GM23338 (cell line): ENCODE measurements at regions not wholly inside any gene's neighbourhood (a gene's known extent, or its start where the extent isn't known, plus 50 kb on each side); places are given as distances from the start of the nearest gene placed in this dataset.
"Not testable (repeated sequence)": the region's sequence is repeated elsewhere in the genome, so short reads cannot be mapped to it uniquely, and the experiment has no call there.

ENCODE experiments used
- ATAC-seq: fragments of 200-7000 bp; cut with Tn5 transposase; 3 replicates; pipeline ENCODE4 v1.9.1; 2020
- DNase-seq: peaks from one replicate; pipeline ENCODE4 v3.0.0-alpha.2; 2015; ENCODE audit warnings: low spot score
- H2AFZ ChIP-seq: fragments of 200-600 bp; sonication (generic); 2 replicates; pipeline ENCODE4 v1.8.0; 2016; ENCODE audit warnings: antibody characterized with exemption, mild to moderate bottlenecking, moderate library complexity
- H3F3A ChIP-seq: fragments of 200-600 bp; sonication (generic); replicated peaks from 2 replicates; pipeline ENCODE4 v1.8.0; 2017; ENCODE audit warnings: antibody characterized with exemption, mixed run types, low read depth
- H3K27ac ChIP-seq: fragments of 200-600 bp; sonication (generic); 2 replicates; pipeline ENCODE4 v1.6.1; 2016; ENCODE audit warnings: low read depth
- H3K27me3 ChIP-seq: fragments of 200-600 bp; sonication (generic); 2 replicates; pipeline ENCODE4 v1.8.0; 2016; ENCODE audit warnings: mild to moderate bottlenecking, mixed run types, moderate library complexity; ENCODE audit not compliant: insufficient read depth
- H3K36me3 ChIP-seq: fragments of 200-600 bp; sonication (generic); 2 replicates; pipeline ENCODE4 v1.8.0; 2016; ENCODE audit warnings: mild to moderate bottlenecking; ENCODE audit not compliant: insufficient read depth
- H3K4me1 ChIP-seq: fragments of 200-600 bp; sonication (generic); 2 replicates; pipeline ENCODE4 v1.8.0; 2016; ENCODE audit warnings: mild to moderate bottlenecking, moderate library complexity; ENCODE audit not compliant: insufficient read depth
- H3K4me2 ChIP-seq: fragments of 200-600 bp; sonication (generic); 2 replicates; pipeline ENCODE4 v1.7.1; 2017; ENCODE audit warnings: mixed run types
- H3K4me3 ChIP-seq: fragments of 200-600 bp; sonication (generic); 2 replicates; pipeline ENCODE4 v1.6.1; 2016; ENCODE audit warnings: mixed run types
- H3K79me2 ChIP-seq: fragments of 200-600 bp; sonication (generic); replicated peaks from 2 replicates; pipeline ENCODE4 v1.8.0; 2017; ENCODE audit warnings: mild to moderate bottlenecking; ENCODE audit not compliant: insufficient read depth
- H3K9me2 ChIP-seq: fragments of 200-600 bp; sonication (generic); 2 replicates; pipeline ENCODE4 v1.8.0; 2017; ENCODE audit not compliant: insufficient read depth
- H4K20me1 ChIP-seq: fragments of 200-600 bp; sonication (generic); replicated peaks from 2 replicates; pipeline ENCODE4 v1.8.0; 2017; ENCODE audit warnings: mild to moderate bottlenecking; ENCODE audit not compliant: insufficient read depth
- H3K27ac Mint-ChIP-seq: 2 replicates; pipeline ENCODE4 v1.8.0; 2020; ENCODE audit warnings: inconsistent platforms, mild to moderate bottlenecking, moderate library complexity, mixed read lengths
- H3K27me3 Mint-ChIP-seq: 3 replicates; pipeline ENCODE4 v1.8.0; 2022; ENCODE audit warnings: low read depth, mild to moderate bottlenecking, moderate library complexity, mixed read lengths, inconsistent platforms; ENCODE audit not compliant: insufficient read depth, poor library complexity
- H3K36me3 Mint-ChIP-seq: 3 replicates; pipeline ENCODE4 v1.8.0; 2021; ENCODE audit warnings: low read depth, mild to moderate bottlenecking, inconsistent platforms, moderate library complexity, mixed read lengths
- H3K4me1 Mint-ChIP-seq: 3 replicates; pipeline ENCODE4 v1.8.0; 2020; ENCODE audit warnings: mild to moderate bottlenecking, inconsistent platforms, mixed read lengths
- H3K4me3 Mint-ChIP-seq: 3 replicates; pipeline ENCODE4 v1.8.0; 2021; ENCODE audit warnings: moderate library complexity, mild to moderate bottlenecking, inconsistent platforms, mixed read lengths
- H3K9me3 Mint-ChIP-seq: 3 replicates; pipeline ENCODE4 v1.8.0; 2020; ENCODE audit warnings: moderate library complexity, mild to moderate bottlenecking, inconsistent platforms, mixed read lengths
- CREB1 ChIP-seq: fragments of 250-450 bp; sonication (Bioruptor Pico); IDR thresholded peaks from 2 replicates; pipeline ENCODE4 v1.5.0; 2020; ENCODE audit warnings: low read depth, mild to moderate bottlenecking, moderate library complexity
- CTCF ChIP-seq, 2 experiments: fragments of 200-600 bp in 1 of 2; sonication (generic) in 1 of 2; conservative IDR thresholded peaks; 2 replicates each; pipeline versions ENCODE4 v1.5.1 to v1.6.1; 2016 to 2017; ENCODE audit warnings: antibody characterized with exemption in 2 of 2, low read depth in 2 of 2, mild to moderate bottlenecking in 2 of 2, moderate library complexity in 1 of 2
- ETS1 ChIP-seq: IDR thresholded peaks from 2 replicates; pipeline ENCODE4 v1.6.1; 2016; ENCODE audit warnings: antibody characterized with exemption
- EZH2 ChIP-seq: fragments of 200-600 bp; sonication (generic); IDR thresholded peaks from one replicate; pipeline ENCODE4 v1.8.0; 2017; ENCODE audit warnings: antibody characterized with exemption, mild to moderate bottlenecking, low read depth; ENCODE audit not compliant: unreplicated experiment
- EZH2phosphoT487 ChIP-seq: fragments of 200-600 bp; sonication (generic); IDR thresholded peaks from one replicate; pipeline ENCODE4 v1.8.1; 2018; ENCODE audit warnings: antibody characterized with exemption; ENCODE audit not compliant: unreplicated experiment
- JUNB ChIP-seq: IDR thresholded peaks from one replicate; pipeline ENCODE4 v1.6.1; 2016; ENCODE audit warnings: antibody characterized with exemption; ENCODE audit not compliant: unreplicated experiment
- NANOG ChIP-seq: IDR thresholded peaks from 2 replicates; pipeline ENCODE4 v1.6.1; 2016; ENCODE audit warnings: antibody characterized with exemption, borderline replicate concordance
- POLR2AphosphoS5 ChIP-seq: IDR thresholded peaks from 2 replicates; pipeline ENCODE4 v1.6.1; 2016; ENCODE audit warnings: antibody characterized with exemption, low read depth
- REST ChIP-seq: IDR thresholded peaks from one replicate; pipeline ENCODE4 v1.6.1; 2018; ENCODE audit warnings: antibody characterized with exemption; ENCODE audit not compliant: unreplicated experiment
- ZNF114 ChIP-seq: fragments of 250-450 bp; sonication (Bioruptor Pico); IDR thresholded peaks from 2 replicates; pipeline ENCODE4 v1.5.0; 2020; ENCODE audit warnings: mild to moderate bottlenecking, moderate library complexity
- ZNF331 ChIP-seq: fragments of 250-450 bp; sonication (Bioruptor Pico); IDR thresholded peaks from 2 replicates; pipeline ENCODE4 v1.5.0; 2020; ENCODE audit warnings: low read depth, mild to moderate bottlenecking, moderate library complexity

GRCh38 chr2:61645911-61646310 lies 107.8 kb upstream of the XPO1 start:
- no peak for ATAC-seq
- H3K27ac ChIP-seq: no peak overlapping the region
- H3K36me3 ChIP-seq: no peaks in the 10 kb centered on the region

GRCh38 chr2:61643153-61643552 lies 105.0 kb upstream of the XPO1 start:
- H3K9me3 Mint-ChIP-seq, H2AFZ ChIP-seq, H3K9me2 ChIP-seq, H3K79me2 ChIP-seq, ATAC-seq, DNase-seq, H3K27me3 ChIP-seq, H3F3A ChIP-seq, H3K4me2 ChIP-seq, H4K20me1 ChIP-seq, H3K4me3 ChIP-seq, H3K27ac ChIP-seq, H3K4me3 Mint-ChIP-seq, H3K27ac Mint-ChIP-seq, H3K36me3 Mint-ChIP-seq, H3K27me3 Mint-ChIP-seq, H3K36me3 ChIP-seq: not testable (repeated sequence)
- peaks cover 17% of the 10 kb centered on the region for H3K4me1 Mint-ChIP-seq
- H3K4me1 ChIP-seq: peaks cover 17% of the 10 kb centered on the region

More at GRCh38 chr2:61645911-61646310, 107.8 kb upstream of the XPO1 start:
- H3K27me3 ChIP-seq: no peaks in the 10 kb centered on the region
- peaks cover 6% of the 10 kb centered on the region; the same call in 1 of the 3 replicates for H3K36me3 Mint-ChIP-seq
- H4K20me1 ChIP-seq: no peaks in the 10 kb centered on the region
- no peaks in the 10 kb centered on the region for H3F3A ChIP-seq
- H2AFZ ChIP-seq: no peak overlapping the region
- peaks cover 15% of the 10 kb centered on the region for H3K9me3 Mint-ChIP-seq
- H3K4me2 ChIP-seq: no peak overlapping the region
- no peak for DNase-seq
- H3K9me2 ChIP-seq: 0 out of 2 replicates have a peak, but pooled peaks cover 3% of the 10 kb centered on the region
- peaks cover 2% of the 10 kb centered on the region for H3K4me1 Mint-ChIP-seq
- peaks cover 1% of the 10 kb centered on the region; the same call in 1 of the 2 replicates for H3K4me1 ChIP-seq
- H3K27ac Mint-ChIP-seq: no peak overlapping the region
- H3K79me2 ChIP-seq: no peaks in the 10 kb centered on the region
- no peak for TF ChIP-seq ETS1
- TF ChIP-seq ZNF331 (CRISPR knock-in tag): no peak
- no peak for TF ChIP-seq EZH2
- no peak for TF ChIP-seq CTCF (conservative IDR thresholded peaks at IDR 0.05; ENCODE audit: low read depth in 2 of 2)
- TF ChIP-seq EZH2phosphoT487: no peak
- no peak for TF ChIP-seq JUNB
- TF ChIP-seq POLR2AphosphoS5: no peak
- no peak for TF ChIP-seq NANOG
- H3K27me3 Mint-ChIP-seq: no peaks in the 10 kb centered on the region
- H3K4me3 ChIP-seq: no peak overlapping the region
- no peak overlapping the region for H3K4me3 Mint-ChIP-seq

- Histone ChIP-seq H3F3A (no peaks in the 10 kb centered on the region), H2AFZ (no peak overlapping the region), H3K27me3 (no peaks in the 10 kb centered on the region), H3K4me1 (peaks cover 27% of the 10 kb centered on the region), H4K20me1 (no peaks in the 10 kb centered on the region), H3K79me2 (no peaks in the 10 kb centered on the region), H3K27ac (peak overlapping the region; percentile 28; the same call in 1 of the 2 replicates), H3K4me2 (0 out of 2 replicates have a peak overlapping the region, but pooled peaks have one; percentile 1), H3K9me2 (no peaks in the 10 kb centered on the region), H3K4me3 (no peak overlapping the region), H3K36me3 (no peaks in the 10 kb centered on the region)
- DNase-seq: peak; percentile 64
- Mint-ChIP-seq H3K4me3 (no peak overlapping the region), H3K4me1 (peaks cover 36% of the 10 kb centered on the region), H3K36me3 (no peaks in the 10 kb centered on the region), H3K27me3 (no peaks in the 10 kb centered on the region), H3K9me3 (no peaks in the 10 kb centered on the region), H3K27ac (no peak overlapping the region; the same call in 1 of the 2 replicates)
- peak; percentile 50 for ATAC-seq
- TF ChIP-seq CTCF (conservative IDR thresholded peaks at IDR 0.05; ENCODE audit: low read depth in 2 of 2): no peak
- TF ChIP-seq ZNF331 (CRISPR knock-in tag): no peak
- no peak for TF ChIP-seq CREB1 (CRISPR knock-in tag)
- no peak for TF ChIP-seq REST
- TF ChIP-seq EZH2phosphoT487: no peak
- TF ChIP-seq ZNF114 (CRISPR knock-in tag): no peak
- no peak for TF ChIP-seq POLR2AphosphoS5
Measured at GRCh38 chr2:61640406-61640805, 102.2 kb upstream of the XPO1 start.
